ENCODE measurements at regions not wholly inside any gene's neighbourhood (a gene's known extent, or its start where the extent isn't known, plus 50 kb on each side); places are given as distances from the start of the nearest gene placed in this dataset.

- no peak for TF ChIP-seq BRCA1 (IDR thresholded peaks at IDR 0.05)
- no peak for TF ChIP-seq BRCA1 (CRISPR knock-in tag; IDR thresholded peaks at IDR 0.05)
- TF ChIP-seq EGR1 (conservative IDR thresholded peaks at IDR 0.05): no peak
- TF ChIP-seq TCF7L2 (IDR thresholded peaks at IDR 0.05; ENCODE audit: low read depth, low read length): no peak
These were observed 219.0 kb downstream of the TTLL2 start (continued) for GRCh38 chr6:167543602-167544497.

DNA sequence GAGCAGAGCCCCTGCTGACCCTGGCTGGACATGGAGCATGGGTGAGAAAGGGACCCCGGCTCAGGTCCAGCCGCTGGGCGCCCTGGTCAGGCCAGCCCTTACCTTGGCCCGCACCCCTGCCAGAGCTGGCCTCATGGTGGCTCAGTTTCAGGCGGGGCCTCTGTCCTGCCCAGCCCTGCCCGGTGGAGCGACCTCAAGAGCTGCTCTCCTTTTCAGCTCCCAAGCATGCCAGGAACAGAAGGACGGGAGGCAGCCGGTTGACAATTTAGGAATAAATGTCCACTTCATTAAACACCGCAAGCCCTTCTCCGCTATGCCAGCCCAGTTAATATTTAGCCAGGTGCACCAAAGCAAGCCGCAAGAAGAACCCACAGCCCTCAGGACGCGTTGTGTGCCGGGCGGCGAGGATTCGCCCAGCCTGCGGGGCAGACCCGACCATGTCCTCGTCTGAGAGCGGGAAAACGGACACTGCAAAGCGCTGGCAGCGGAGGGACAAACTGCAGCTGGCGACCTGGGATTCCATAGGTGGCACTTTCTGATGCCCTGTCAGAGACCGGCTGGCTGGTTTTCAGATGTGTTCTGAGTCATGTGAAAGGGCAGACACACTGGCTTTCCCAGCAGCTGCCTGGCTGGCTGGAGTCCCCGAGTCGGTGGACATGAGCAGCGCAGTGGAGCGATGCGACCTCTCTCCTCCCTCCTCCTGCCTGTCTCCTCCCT, 221.9 kb downstream of the TTLL2 start:
- under 1% methylated on average over 27 of the region's 32 CpGs for WGBS (ENCODE audit: insufficient coverage, low coverage, missing lambda C conversion rate)
- H3K9me3 ChIP-seq (replicated peaks; ENCODE audit: control insufficient read depth, insufficient read depth, low read depth, low read length): no peaks in the 10 kb centered on the region; the same call in 1 of the 2 replicates
- FAIRE-seq: no peak
- ChIA-PET CTCF (ENCODE audit: low intra/inter-chr PET ratio) (no interaction called here), POLR2A (no interaction called here)
- DNase-seq (ENCODE audit: extremely low read depth in 1 of 4, low spot score in 3 of 4): no peak
- H4K20me1 ChIP-seq (replicated peaks; ENCODE audit: control insufficient read depth, insufficient read depth, low read length): no peaks in the 10 kb centered on the region
- intact Hi-C loops (cut with micrococcal nuclease): no loop called here
- no peak; the same call in 2 of the 3 replicates for ATAC-seq
- H2AFZ ChIP-seq (ENCODE audit: low read depth, low read length): no peak overlapping the region
- no TSS peak for BruUV-seq (replicated peaks)
- H3K36me3 ChIP-seq (ENCODE audit: control insufficient read depth, insufficient read depth, low read length): no peaks in the 10 kb centered on the region
- no peak overlapping the region for H3K9ac ChIP-seq (ENCODE audit: insufficient read depth in 1 of 2, low read depth in 2 of 2, low read length in 2 of 2)
- peaks cover 25 to 60% of the 10 kb centered on the region in 2 experiments for H3K27me3 ChIP-seq (ENCODE audit: control insufficient read depth in 2 of 2, insufficient read depth in 2 of 2, low read length in 2 of 2)
- H3K79me2 ChIP-seq (ENCODE audit: control insufficient read depth, insufficient read depth, low read length): no peaks in the 10 kb centered on the region
- no peaks in the 10 kb centered on the region for H3K9me1 ChIP-seq (ENCODE audit: control insufficient read depth, insufficient read depth, low read length)
- no peak overlapping the region for H3K4me3 ChIP-seq
- in situ Hi-C loops (cut with MboI): no loop called here
- H3K4me2 ChIP-seq (ENCODE audit: insufficient read depth, low read length): no peak overlapping the region
- H3K4me1 ChIP-seq (replicated peaks in 1 of 2; ENCODE audit: control insufficient read depth in 2 of 2, insufficient read depth in 2 of 2, low read length in 2 of 2): peaks cover 0 to 9% of the 10 kb centered on the region in 2 experiments; a peak in 2 of 5 replicates
- H3K27ac ChIP-seq (ENCODE audit: extremely low read depth, low read depth, low read length): no peak overlapping the region
- TF ChIP-seq ELF2 (CRISPR knock-in tag; IDR thresholded peaks at IDR 0.05): no peak
- TF ChIP-seq, protein P1, sequence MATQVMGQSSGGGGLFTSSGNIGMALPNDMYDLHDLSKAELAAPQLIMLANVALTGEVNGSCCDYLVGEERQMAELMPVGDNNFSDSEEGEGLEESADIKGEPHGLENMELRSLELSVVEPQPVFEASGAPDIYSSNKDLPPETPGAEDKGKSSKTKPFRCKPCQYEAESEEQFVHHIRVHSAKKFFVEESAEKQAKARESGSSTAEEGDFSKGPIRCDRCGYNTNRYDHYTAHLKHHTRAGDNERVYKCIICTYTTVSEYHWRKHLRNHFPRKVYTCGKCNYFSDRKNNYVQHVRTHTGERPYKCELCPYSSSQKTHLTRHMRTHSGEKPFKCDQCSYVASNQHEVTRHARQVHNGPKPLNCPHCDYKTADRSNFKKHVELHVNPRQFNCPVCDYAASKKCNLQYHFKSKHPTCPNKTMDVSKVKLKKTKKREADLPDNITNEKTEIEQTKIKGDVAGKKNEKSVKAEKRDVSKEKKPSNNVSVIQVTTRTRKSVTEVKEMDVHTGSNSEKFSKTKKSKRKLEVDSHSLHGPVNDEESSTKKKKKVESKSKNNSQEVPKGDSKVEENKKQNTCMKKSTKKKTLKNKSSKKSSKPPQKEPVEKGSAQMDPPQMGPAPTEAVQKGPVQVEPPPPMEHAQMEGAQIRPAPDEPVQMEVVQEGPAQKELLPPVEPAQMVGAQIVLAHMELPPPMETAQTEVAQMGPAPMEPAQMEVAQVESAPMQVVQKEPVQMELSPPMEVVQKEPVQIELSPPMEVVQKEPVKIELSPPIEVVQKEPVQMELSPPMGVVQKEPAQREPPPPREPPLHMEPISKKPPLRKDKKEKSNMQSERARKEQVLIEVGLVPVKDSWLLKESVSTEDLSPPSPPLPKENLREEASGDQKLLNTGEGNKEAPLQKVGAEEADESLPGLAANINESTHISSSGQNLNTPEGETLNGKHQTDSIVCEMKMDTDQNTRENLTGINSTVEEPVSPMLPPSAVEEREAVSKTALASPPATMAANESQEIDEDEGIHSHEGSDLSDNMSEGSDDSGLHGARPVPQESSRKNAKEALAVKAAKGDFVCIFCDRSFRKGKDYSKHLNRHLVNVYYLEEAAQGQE (IDR thresholded peaks at IDR 0.05; ENCODE audit: borderline replicate concordance): no peak
- TF ChIP-seq, protein P1 (CRISPR knock-in tag; IDR thresholded peaks at IDR 0.05; ENCODE audit: low read depth): no peak
- no peak for TF ChIP-seq XRCC3 (IDR thresholded peaks at IDR 0.05)
